IMR-90 (cell line): ENCODE measurements at regions not wholly inside any gene's neighbourhood (a gene's known extent, or its start where the extent isn't known, plus 50 kb on each side); places are given as distances from the start of the nearest gene placed in this dataset.

Experiments used
- ATAC-seq: fragments of 200-7000 bp; cut with Tn5 transposase; 2 replicates; pipeline ENCODE4 v1.9.1; 2020; ENCODE audit warnings: low read depth, mild to moderate bottlenecking, moderate library complexity
- BruUV-seq: library from RNA; stranded (reverse); fragments of 400-500 nt; replicated peaks from 2 replicates; lab custom pipeline; 2021; lab: Mats Ljungman, UMichigan
- CTCF ChIA-PET: fragments of 300-600 bp; formaldehyde crosslinking; extraction: SDS; loops from one replicate; lab custom pipeline; 2021; ENCODE audit warnings: antibody characterized with exemption; lab: Yijun Ruan, JAX
- POLR2A ChIA-PET: fragments of 300-600 bp; sonication (Branson Sonifier 250); formaldehyde crosslinking; loops from one replicate; lab custom pipeline; 2022; ENCODE audit warnings: antibody characterized with exemption; ENCODE audit not compliant: unreplicated experiment; lab: Charles Lee
- DNase-seq: peaks from one replicate; pipeline ENCODE4 v3.0.0; 2013
- H2AFZ ChIP-seq: replicated peaks from 2 replicates; pipeline ENCODE3; 2013; ENCODE audit warnings: low read length, mild to moderate bottlenecking; ENCODE audit not compliant: poor library complexity
- H2AK5ac ChIP-seq: 2 replicates; pipeline ENCODE4 v1.6.1; 2013; ENCODE audit warnings: low read depth, low read length, inconsistent platforms
- H2AK9ac ChIP-seq: replicated peaks from 2 replicates; pipeline ENCODE3; 2013; ENCODE audit warnings: mild to moderate bottlenecking, low read depth, low read length, moderate library complexity; ENCODE audit not compliant: poor library complexity
- H2BK120ac ChIP-seq: 2 replicates; pipeline ENCODE4 v1.6.1; 2013; ENCODE audit warnings: low read depth, low read length, inconsistent platforms
- H2BK15ac ChIP-seq: 3 replicates; pipeline ENCODE4 v1.6.1; 2013; ENCODE audit warnings: low read depth, low read length, inconsistent platforms
- H2BK20ac ChIP-seq: 2 replicates; pipeline ENCODE4 v1.6.1; 2013; ENCODE audit warnings: low read depth, mild to moderate bottlenecking, inconsistent platforms, low read length, moderate library complexity
- H2BK5ac ChIP-seq: 2 replicates; pipeline ENCODE4 v1.6.1; 2013; ENCODE audit warnings: mild to moderate bottlenecking, low read depth, low read length, inconsistent platforms; ENCODE audit not compliant: poor library complexity, severe bottlenecking
- H3K14ac ChIP-seq: replicated peaks from 2 replicates; pipeline ENCODE4 v1.6.1; 2013; ENCODE audit warnings: low read depth, low read length, inconsistent platforms
- H3K18ac ChIP-seq: 2 replicates; pipeline ENCODE4 v1.6.1; 2013; ENCODE audit warnings: low read depth, low read length, control low read depth
- H3K23ac ChIP-seq: 2 replicates; pipeline ENCODE4 v1.6.1; 2013; ENCODE audit warnings: low read depth, low read length, inconsistent platforms
- H3K27ac ChIP-seq: 2 replicates; pipeline ENCODE4 v1.5.1; 2013; ENCODE audit warnings: mild to moderate bottlenecking, control low read depth, low read length; ENCODE audit not compliant: insufficient read depth
- H3K27me3 ChIP-seq: 2 replicates; pipeline ENCODE4 v1.6.1; 2013; ENCODE audit warnings: low read length; ENCODE audit not compliant: control insufficient read depth, insufficient read depth
- H3K36me3 ChIP-seq: 2 replicates; pipeline ENCODE4 v1.6.1; 2013; ENCODE audit warnings: low read length, mixed read lengths; ENCODE audit not compliant: control insufficient read depth, insufficient read depth
- H3K4ac ChIP-seq: 2 replicates; pipeline ENCODE4 v1.6.1; 2013; ENCODE audit warnings: low read depth, low read length, inconsistent platforms
- H3K4me1 ChIP-seq: 2 replicates; pipeline ENCODE4 v1.6.1; 2013; ENCODE audit warnings: low read length, mixed read lengths; ENCODE audit not compliant: control insufficient read depth, insufficient read depth
- H3K4me2 ChIP-seq: 2 replicates; pipeline ENCODE4 v1.6.1; 2013; ENCODE audit warnings: low read depth, mild to moderate bottlenecking, control low read depth, low read length, moderate library complexity
- H3K4me3 ChIP-seq: 2 replicates; pipeline ENCODE4 v1.5.1; 2013; ENCODE audit warnings: low read depth, mild to moderate bottlenecking, control low read depth, low read length, moderate library complexity; ENCODE audit not compliant: insufficient read depth
- H3K56ac ChIP-seq: 2 replicates; pipeline ENCODE4 v1.6.1; 2013; ENCODE audit warnings: low read length, inconsistent platforms; ENCODE audit not compliant: insufficient read depth; ENCODE audit errors: extremely low read depth
- H3K79me1 ChIP-seq, 2 experiments: 2 replicates each; pipeline ENCODE4 v1.6.1; 2013; ENCODE audit warnings: low read length in 2 of 2, inconsistent platforms in 1 of 2, low read depth in 1 of 2
- H3K9ac ChIP-seq: 2 replicates; pipeline ENCODE4 v1.6.1; 2013; ENCODE audit warnings: low read depth, low read length, control low read depth
- H3K9me1 ChIP-seq: 2 replicates; pipeline ENCODE4 v1.6.1; 2013; ENCODE audit warnings: low read length, inconsistent platforms; ENCODE audit not compliant: insufficient read depth
- H3K9me3 ChIP-seq: 2 replicates; pipeline ENCODE4 v1.6.1; 2013; ENCODE audit warnings: low read length; ENCODE audit not compliant: control insufficient read depth, insufficient read depth
- H4K20me1 ChIP-seq: 2 replicates; pipeline ENCODE4 v1.6.1; 2013; ENCODE audit warnings: low read length, inconsistent platforms; ENCODE audit not compliant: insufficient read depth
- H4K5ac ChIP-seq: 2 replicates; pipeline ENCODE4 v1.6.1; 2013; ENCODE audit warnings: mild to moderate bottlenecking, low read depth, low read length, control low read depth
- H4K8ac ChIP-seq, 2 experiments: 2 replicates each; pipeline ENCODE4 v1.6.1; 2013; ENCODE audit warnings: low read depth in 2 of 2, low read length in 2 of 2, control low read depth in 1 of 2, inconsistent platforms in 1 of 2
- H4K91ac ChIP-seq: 2 replicates; pipeline ENCODE4 v1.6.1; 2013; ENCODE audit warnings: low read depth, low read length, inconsistent platforms; ENCODE audit not compliant: insufficient read depth
- CEBPB ChIP-seq: IDR thresholded peaks from 2 replicates; pipeline ENCODE4 v1.6.1; 2012; ENCODE audit warnings: low read depth, low read length, improper control_type of control experiment
- CHD1 ChIP-seq: IDR thresholded peaks from 2 replicates; pipeline ENCODE4 v1.6.1; 2012; ENCODE audit warnings: low read depth, low read length, improper control_type of control experiment
- MAFK ChIP-seq: IDR thresholded peaks from 2 replicates; pipeline ENCODE4 v1.6.1; 2012; ENCODE audit warnings: low read depth, low read length, improper control_type of control experiment
- MAZ ChIP-seq: IDR thresholded peaks from 2 replicates; pipeline ENCODE4 v1.6.1; 2012; ENCODE audit warnings: low read depth, mild to moderate bottlenecking, low read length, improper control_type of control experiment, moderate library complexity, borderline replicate concordance
- MXI1 ChIP-seq: IDR thresholded peaks from 2 replicates; pipeline ENCODE4 v1.6.1; 2012; ENCODE audit warnings: low read depth, mild to moderate bottlenecking, low read length, moderate library complexity, borderline replicate concordance
- NFE2L2 ChIP-seq: fragments of 150-350 bp; IDR thresholded peaks from 2 replicates; pipeline ENCODE4 v1.6.1; 2016; ENCODE audit warnings: low read depth, mild to moderate bottlenecking, low read length
- RCOR1 ChIP-seq: IDR thresholded peaks from 2 replicates; pipeline ENCODE4 v1.6.1; 2012; ENCODE audit warnings: mild to moderate bottlenecking, low read length, improper control_type of control experiment; ENCODE audit not compliant: insufficient replicate concordance
- RFX5 ChIP-seq: IDR thresholded peaks from 2 replicates; pipeline ENCODE4 v1.8.0; 2012; ENCODE audit warnings: low read depth, mild to moderate bottlenecking, low read length, moderate library complexity
- SMC3 ChIP-seq: fragments of 150-350 bp; IDR thresholded peaks from 2 replicates; pipeline ENCODE4 v1.6.1; 2016; ENCODE audit warnings: low read depth, mild to moderate bottlenecking, antibody characterized with exemption, low read length, moderate library complexity
- WGBS, 2 experiments: methylation state at CpG; one replicate each; pipeline versions ENCODE4 v1.1.5 to v1.1.7; 2013; ENCODE audit warnings: missing lambda C conversion rate in 2 of 2; ENCODE audit not compliant: insufficient read length in 1 of 2; ENCODE audit errors: extremely low coverage in 2 of 2; 5-methylcytosine and 5-hydroxymethylcytosine counted together
- dilution Hi-C: fragments of 300-500 bp; cut with HindIII; formaldehyde crosslinking; loops from one replicate; pipeline ENCODE4 v1.14.3; 2018; ENCODE audit warnings: low sequenced_read_pairs; ENCODE audit not compliant: unreplicated experiment
- in situ Hi-C: fragments of 300-500 bp; cut with MboI; formaldehyde crosslinking; loops from 3 replicates; pipeline ENCODE4 v1.14.3; 2019; ENCODE audit warnings: low sequenced_read_pairs, inconsistent platforms, mixed read lengths
- intact Hi-C: fragments of 100-400 bp; cut with micrococcal nuclease; formaldehyde crosslinking; loops from 2 replicates; pipeline ENCODE4 v1.10.0; 2022
- TF ChIP-seq, protein P1 (sequence below): fragments of 150-350 bp; IDR thresholded peaks from 2 replicates; pipeline ENCODE4 v1.6.1; 2017; ENCODE audit warnings: mild to moderate bottlenecking, antibody characterized with exemption, low read length, low read depth
- TF ChIP-seq, protein P2 (sequence below): fragments of 150-350 bp; IDR thresholded peaks from 2 replicates; pipeline ENCODE4 v1.6.1; 2016; ENCODE audit warnings: low read depth, mild to moderate bottlenecking, low read length, moderate library complexity, borderline replicate concordance
- TF ChIP-seq, protein P3 (sequence below): conservative IDR thresholded peaks from 2 replicates; pipeline ENCODE4 v1.5.1; 2012; ENCODE audit warnings: mild to moderate bottlenecking, low read depth, low read length, improper control_type of control experiment

DNA sequence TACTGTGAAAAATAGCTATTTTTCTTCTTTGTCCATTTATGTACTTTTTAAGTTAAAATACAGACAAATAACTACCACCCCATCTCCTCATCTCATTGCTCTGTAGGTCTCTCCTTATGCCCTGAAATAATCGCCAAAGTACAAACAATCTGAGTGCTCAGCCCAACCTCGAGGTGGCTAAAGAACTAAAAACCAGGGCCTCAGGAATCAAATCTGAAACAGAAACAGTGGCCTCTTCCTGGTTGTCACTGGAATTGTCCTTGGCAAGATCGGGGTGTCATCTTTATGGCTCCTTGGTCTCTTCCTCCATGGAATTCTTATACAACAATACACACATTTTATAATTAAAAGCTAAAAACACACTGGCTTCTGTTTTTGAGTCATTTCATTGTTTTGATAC, 182.4 kb downstream of the ASCL1 start:
- Histone ChIP-seq H2AFZ (no peak overlapping the region), H3K18ac (no peak overlapping the region), H3K23ac (no peak overlapping the region), H4K91ac (no peak overlapping the region), H4K5ac (no peak overlapping the region), H3K56ac (no peak overlapping the region), H3K9me3 (peaks cover 17% of the 10 kb centered on the region), H2AK9ac (no peak overlapping the region), H4K8ac (no peak overlapping the region), H3K36me3 (no peaks in the 10 kb centered on the region), H2BK120ac (no peak overlapping the region), H3K4ac (no peak overlapping the region), H2BK20ac (no peak overlapping the region), H4K20me1 (no peaks in the 10 kb centered on the region), H3K14ac (no peak overlapping the region), H3K4me2 (no peak overlapping the region), H2AK5ac (no peak overlapping the region), H3K79me1 (no peaks in the 10 kb centered on the region), H2BK15ac (no peak overlapping the region), H3K9ac (no peak overlapping the region), H3K4me1 (no peaks in the 10 kb centered on the region), H3K27ac (no peak overlapping the region), H3K9me1 (no peaks in the 10 kb centered on the region), H2BK5ac (no peak overlapping the region), H3K4me3 (no peak overlapping the region), H3K27me3 (no peaks in the 10 kb centered on the region)
- DNase-seq = no peak
- no peak for TF ChIP-seq RCOR1
- TF ChIP-seq, protein P1, sequence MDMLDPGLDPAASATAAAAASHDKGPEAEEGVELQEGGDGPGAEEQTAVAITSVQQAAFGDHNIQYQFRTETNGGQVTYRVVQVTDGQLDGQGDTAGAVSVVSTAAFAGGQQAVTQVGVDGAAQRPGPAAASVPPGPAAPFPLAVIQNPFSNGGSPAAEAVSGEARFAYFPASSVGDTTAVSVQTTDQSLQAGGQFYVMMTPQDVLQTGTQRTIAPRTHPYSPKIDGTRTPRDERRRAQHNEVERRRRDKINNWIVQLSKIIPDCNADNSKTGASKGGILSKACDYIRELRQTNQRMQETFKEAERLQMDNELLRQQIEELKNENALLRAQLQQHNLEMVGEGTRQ = no peak
- TF ChIP-seq RFX5 = no peak
- TF ChIP-seq, protein P2, sequence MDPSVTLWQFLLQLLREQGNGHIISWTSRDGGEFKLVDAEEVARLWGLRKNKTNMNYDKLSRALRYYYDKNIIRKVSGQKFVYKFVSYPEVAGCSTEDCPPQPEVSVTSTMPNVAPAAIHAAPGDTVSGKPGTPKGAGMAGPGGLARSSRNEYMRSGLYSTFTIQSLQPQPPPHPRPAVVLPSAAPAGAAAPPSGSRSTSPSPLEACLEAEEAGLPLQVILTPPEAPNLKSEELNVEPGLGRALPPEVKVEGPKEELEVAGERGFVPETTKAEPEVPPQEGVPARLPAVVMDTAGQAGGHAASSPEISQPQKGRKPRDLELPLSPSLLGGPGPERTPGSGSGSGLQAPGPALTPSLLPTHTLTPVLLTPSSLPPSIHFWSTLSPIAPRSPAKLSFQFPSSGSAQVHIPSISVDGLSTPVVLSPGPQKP = no peak
- TF ChIP-seq CEBPB = no peak
- no peak for TF ChIP-seq MAZ
- TF ChIP-seq SMC3 = no peak
- TF ChIP-seq CHD1 = no peak
- no peak for TF ChIP-seq NFE2L2
- TF ChIP-seq MAFK = no peak
- TF ChIP-seq, protein P3, sequence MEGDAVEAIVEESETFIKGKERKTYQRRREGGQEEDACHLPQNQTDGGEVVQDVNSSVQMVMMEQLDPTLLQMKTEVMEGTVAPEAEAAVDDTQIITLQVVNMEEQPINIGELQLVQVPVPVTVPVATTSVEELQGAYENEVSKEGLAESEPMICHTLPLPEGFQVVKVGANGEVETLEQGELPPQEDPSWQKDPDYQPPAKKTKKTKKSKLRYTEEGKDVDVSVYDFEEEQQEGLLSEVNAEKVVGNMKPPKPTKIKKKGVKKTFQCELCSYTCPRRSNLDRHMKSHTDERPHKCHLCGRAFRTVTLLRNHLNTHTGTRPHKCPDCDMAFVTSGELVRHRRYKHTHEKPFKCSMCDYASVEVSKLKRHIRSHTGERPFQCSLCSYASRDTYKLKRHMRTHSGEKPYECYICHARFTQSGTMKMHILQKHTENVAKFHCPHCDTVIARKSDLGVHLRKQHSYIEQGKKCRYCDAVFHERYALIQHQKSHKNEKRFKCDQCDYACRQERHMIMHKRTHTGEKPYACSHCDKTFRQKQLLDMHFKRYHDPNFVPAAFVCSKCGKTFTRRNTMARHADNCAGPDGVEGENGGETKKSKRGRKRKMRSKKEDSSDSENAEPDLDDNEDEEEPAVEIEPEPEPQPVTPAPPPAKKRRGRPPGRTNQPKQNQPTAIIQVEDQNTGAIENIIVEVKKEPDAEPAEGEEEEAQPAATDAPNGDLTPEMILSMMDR = no peak
- no peak for TF ChIP-seq MXI1
- ATAC-seq = no peak
- POLR2A ChIA-PET = no interaction called here
- WGBS, 2 experiments = 63% methylated on average over 1 of the region's 3 CpGs; no CpG with 5 or more reads in 1 of the 2 experiments
- dilution Hi-C loops = no loop called here
- CTCF ChIA-PET = interaction anchor here (0.5 kb wide), 1 partner anchor 356 kb away, joined by 3 read pairs; no protein-coding TSS in a partner anchor
- in situ Hi-C loops = no loop called here
- intact Hi-C loops = no loop called here
- BruUV-seq = no TSS peak
